GM13976 (cell line): ENCODE measurements at regions not wholly inside any gene's neighbourhood (a gene's known extent, or its start where the extent isn't known, plus 50 kb on each side); places are given as distances from the start of the nearest gene placed in this dataset.

ENCODE experiments used
- DNase-seq: peaks from one replicate; pipeline ENCODE4 v3.0.0; 2012; ENCODE audit warnings: low spot score
- in situ Hi-C: fragments of 300-500 bp; cut with MboI; formaldehyde crosslinking; loops from one replicate; pipeline ENCODE4 v1.12.0; 2022; ENCODE audit warnings: low sequenced_read_pairs, mixed read lengths, inconsistent platforms; ENCODE audit not compliant: unreplicated experiment
- TF ChIP-seq, protein P1 (sequence below): IDR thresholded peaks from 2 replicates; pipeline ENCODE4 v1.5.1; 2012; ENCODE audit warnings: borderline replicate concordance, mild to moderate bottlenecking; ENCODE audit not compliant: insufficient read depth; ENCODE audit errors: extremely low read depth, missing control alignments, control extremely low read depth

DNA sequence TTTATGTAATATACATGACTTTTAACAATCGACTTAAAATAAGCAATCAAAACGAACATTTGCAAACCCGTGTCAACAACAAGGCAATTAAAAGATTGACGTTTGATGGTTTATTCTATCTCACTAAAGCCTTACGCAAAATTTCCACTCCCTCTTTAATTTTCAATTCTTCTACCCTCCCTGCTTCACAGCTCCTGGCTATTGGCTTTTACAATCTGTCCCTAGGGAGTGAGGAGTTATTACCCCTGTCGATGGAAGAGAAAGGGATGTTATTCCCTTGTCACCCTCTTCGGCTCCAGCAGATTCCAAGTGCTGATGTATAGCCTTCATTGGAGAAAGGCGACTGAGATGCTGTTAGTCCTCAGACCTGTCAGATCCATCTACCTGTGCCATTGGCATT, 161.3 kb downstream of the ZNF281 start:
- DNase-seq: no peak
- TF ChIP-seq, protein P1, sequence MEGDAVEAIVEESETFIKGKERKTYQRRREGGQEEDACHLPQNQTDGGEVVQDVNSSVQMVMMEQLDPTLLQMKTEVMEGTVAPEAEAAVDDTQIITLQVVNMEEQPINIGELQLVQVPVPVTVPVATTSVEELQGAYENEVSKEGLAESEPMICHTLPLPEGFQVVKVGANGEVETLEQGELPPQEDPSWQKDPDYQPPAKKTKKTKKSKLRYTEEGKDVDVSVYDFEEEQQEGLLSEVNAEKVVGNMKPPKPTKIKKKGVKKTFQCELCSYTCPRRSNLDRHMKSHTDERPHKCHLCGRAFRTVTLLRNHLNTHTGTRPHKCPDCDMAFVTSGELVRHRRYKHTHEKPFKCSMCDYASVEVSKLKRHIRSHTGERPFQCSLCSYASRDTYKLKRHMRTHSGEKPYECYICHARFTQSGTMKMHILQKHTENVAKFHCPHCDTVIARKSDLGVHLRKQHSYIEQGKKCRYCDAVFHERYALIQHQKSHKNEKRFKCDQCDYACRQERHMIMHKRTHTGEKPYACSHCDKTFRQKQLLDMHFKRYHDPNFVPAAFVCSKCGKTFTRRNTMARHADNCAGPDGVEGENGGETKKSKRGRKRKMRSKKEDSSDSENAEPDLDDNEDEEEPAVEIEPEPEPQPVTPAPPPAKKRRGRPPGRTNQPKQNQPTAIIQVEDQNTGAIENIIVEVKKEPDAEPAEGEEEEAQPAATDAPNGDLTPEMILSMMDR: no peak
- in situ Hi-C loops: no loop called here

DNA sequence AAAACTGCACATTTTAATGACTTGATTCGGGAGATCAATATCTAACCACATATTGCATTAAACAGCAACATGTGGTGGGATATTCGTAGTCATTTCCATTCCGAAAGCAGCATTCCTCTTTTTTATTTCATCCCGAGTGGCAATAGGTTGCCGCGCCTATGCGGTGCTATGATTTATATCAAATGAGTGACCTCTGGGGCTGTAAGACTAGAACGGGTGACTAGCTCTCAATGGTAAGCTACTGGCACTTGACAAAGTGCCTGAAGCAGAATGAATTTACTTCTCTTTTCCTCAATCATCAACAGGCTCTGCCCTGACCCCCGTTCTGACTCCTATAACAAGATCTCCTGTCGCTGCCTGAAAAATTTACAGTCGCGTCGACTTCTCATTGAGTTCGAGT, 162.3 kb downstream of the ZNF281 start:
- in situ Hi-C loops: no loop called here
- no peak for DNase-seq
- TF ChIP-seq, protein P1: no peak

DNA sequence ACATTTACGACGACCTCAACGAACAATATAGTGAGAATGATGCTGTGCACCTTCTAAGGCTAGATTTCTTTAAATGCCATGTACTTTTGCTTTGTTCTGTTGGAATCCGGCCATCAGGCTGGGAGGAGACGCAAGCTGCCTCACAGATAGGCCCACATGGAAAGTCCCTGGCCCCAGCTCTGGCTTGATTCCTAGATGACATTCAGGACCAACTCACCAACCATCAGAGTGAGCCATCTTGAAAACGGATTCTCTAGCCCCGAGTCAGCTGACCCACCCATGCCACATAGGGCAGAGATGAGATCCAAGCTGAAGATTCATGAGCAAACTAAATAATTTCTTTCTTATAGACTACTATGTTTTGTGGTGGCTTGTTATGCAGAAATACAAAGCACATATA, 164.4 kb downstream of the ZNF281 start:
- DNase-seq: no peak
- TF ChIP-seq, protein P1: no peak
- in situ Hi-C loops: no loop called here

DNA sequence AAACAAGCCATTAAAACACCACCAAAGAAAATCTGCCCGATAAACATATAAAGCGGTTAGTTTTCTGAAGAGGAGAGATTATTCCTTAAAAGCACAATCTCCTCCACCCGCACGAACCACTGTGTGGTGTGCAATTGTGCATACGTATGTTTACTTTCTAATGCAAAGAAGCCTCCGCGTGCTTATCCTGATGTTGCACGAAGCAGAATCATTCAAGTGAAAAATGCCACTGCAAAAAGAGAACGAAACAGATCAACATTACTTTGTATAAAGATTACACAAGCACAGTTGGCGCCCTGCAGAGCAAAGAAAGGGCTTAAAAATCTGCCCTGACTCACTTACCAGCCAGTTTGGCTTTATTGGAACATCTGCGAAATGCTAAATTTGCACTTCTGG, 166.8 kb downstream of the ZNF281 start:
- TF ChIP-seq, protein P1: no peak
- no peak for DNase-seq
- in situ Hi-C loops: no loop called here

DNA sequence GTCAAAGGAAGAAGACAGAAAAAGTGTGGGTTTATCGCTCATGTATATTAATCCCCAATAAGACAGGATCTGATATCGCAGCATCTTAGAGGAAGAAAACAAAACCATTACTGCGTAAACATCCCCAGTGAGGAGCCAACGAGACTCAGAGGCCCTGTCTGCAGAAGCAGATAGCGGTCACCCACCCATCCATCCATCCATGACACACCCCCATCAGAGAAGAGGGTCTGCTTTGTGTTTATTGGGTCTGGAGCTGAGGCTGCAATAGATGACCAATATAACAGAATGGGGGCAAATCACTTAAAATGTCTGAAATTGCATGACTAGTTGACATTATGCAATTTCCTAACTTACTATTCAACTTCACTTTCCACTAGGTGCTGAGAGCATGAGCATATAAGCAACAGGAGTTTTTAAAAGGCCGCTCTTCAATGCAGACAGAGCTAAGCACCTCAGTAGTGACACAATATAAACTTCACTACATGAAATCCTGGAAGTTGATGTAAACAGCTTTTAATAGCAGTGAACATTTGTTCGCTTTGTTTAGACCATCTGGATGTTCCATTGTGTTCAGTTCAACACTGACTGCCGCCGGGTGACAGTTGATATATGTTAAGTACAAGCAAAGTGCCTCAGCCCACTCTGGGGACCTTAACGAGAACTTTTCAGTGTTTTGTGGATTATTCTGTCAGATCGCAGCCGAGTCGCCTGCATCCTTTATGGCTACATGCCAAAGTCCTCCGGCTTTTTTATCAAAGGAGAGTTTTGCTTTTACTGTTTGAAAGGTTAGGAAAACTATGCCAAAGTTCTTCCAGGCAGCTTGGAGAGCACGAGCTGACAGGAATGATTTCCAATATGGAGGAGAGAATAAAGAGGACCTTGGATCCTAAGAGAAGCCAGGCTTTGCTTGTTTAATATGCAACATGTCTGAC, 167.5 kb downstream of the ZNF281 start:
- TF ChIP-seq, protein P1: no peak
- in situ Hi-C loops: no loop called here
- DNase-seq: no peak

DNA sequence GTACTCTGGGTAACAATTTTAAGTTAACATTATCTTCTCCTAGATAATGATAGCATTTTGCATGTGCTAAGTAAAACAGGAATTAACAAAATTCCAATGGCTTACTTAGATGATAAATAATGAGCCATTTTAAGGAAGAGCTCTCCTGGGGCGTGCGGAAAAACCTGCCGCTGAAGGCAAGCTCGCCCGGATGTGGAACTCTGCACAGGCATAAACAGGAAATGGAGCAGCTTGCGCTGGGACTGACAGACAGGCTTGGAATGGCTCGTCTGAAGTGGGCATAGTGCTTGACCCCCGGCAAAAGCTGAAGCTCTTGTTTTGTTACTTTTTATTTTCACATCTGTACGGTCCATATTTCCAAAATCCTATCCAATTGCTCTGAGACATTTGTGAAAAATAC, 169.2 kb downstream of the ZNF281 start:
- in situ Hi-C loops: no loop called here
- TF ChIP-seq, protein P1: no peak
- no peak for DNase-seq

DNA sequence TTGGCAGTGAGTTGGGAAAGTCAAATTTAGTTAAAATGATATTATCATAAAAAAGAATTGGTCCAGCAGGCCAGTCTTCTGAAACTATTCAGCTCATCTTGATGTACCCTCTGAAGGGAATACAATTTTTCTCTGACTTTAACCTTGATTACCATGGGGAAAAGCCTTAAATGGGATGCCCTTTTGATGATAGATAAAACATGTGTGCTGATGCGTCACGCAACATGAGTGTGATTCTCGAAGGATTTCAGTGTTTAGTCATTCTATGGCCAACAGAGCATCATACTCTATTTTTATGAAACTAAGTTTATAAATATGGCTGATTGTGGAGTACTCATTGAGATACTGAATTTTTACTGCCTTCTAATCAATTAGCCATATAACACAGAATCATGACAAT, 171.5 kb downstream of the ZNF281 start:
- TF ChIP-seq, protein P1: no peak
- DNase-seq: no peak
- in situ Hi-C loops: no loop called here
